MCF 10A (cell line): ENCODE measurements at regions not wholly inside any gene's neighbourhood (a gene's known extent, or its start where the extent isn't known, plus 50 kb on each side); places are given as distances from the start of the nearest gene placed in this dataset.
"Not testable (repeated sequence)": the region's sequence is repeated elsewhere in the genome, so short reads cannot be mapped to it uniquely, and the experiment has no call there.

Experiments
- BruUV-seq: library from RNA; stranded (reverse); fragments of 400-500 nt; replicated peaks from 2 replicates; lab custom pipeline; 2021; lab: Mats Ljungman, UMichigan
- CTCF ChIA-PET: fragments of 300-600 bp; sonication (Branson Sonifier 250); formaldehyde crosslinking; extraction: SDS; loops from one replicate; lab custom pipeline; 2021; ENCODE audit warnings: antibody characterized with exemption, inconsistent platforms; lab: Yijun Ruan, JAX
- POLR2A ChIA-PET: fragments of 300-600, 350-650 bp; sonication (Branson Sonifier 250); formaldehyde crosslinking; extraction: SDS; loops from one replicate; lab custom pipeline; 2020; ENCODE audit warnings: antibody characterized with exemption, inconsistent platforms; lab: Yijun Ruan, JAX
- DNase-seq: peaks from one replicate; pipeline ENCODE4 v3.0.0-alpha.2; 2018; ENCODE audit not compliant: unreplicated experiment
- H3K27ac Mint-ChIP-seq: one replicate; pipeline ENCODE4 v1.8.0; 2022; ENCODE audit warnings: mild to moderate bottlenecking, low read depth, mixed read lengths; ENCODE audit not compliant: unreplicated experiment
- H3K27me3 Mint-ChIP-seq: one replicate; pipeline ENCODE4 v1.8.0; 2022; ENCODE audit warnings: mixed read lengths; ENCODE audit not compliant: insufficient read depth, unreplicated experiment
- H3K36me3 Mint-ChIP-seq: one replicate; pipeline ENCODE4 v1.8.0; 2022; ENCODE audit warnings: mild to moderate bottlenecking, moderate library complexity, mixed read lengths; ENCODE audit not compliant: insufficient read depth, unreplicated experiment
- H3K4me1 Mint-ChIP-seq: one replicate; pipeline ENCODE4 v1.8.0; 2022; ENCODE audit warnings: mixed read lengths; ENCODE audit not compliant: insufficient read depth, unreplicated experiment
- H3K4me3 Mint-ChIP-seq: one replicate; pipeline ENCODE4 v1.8.0; 2022; ENCODE audit warnings: mild to moderate bottlenecking, moderate library complexity, mixed read lengths; ENCODE audit not compliant: unreplicated experiment
- H3K9me3 Mint-ChIP-seq: one replicate; pipeline ENCODE4 v1.8.0; 2022; ENCODE audit warnings: mixed read lengths; ENCODE audit not compliant: unreplicated experiment
- intact Hi-C: fragments of 100-400 bp; cut with micrococcal nuclease; formaldehyde crosslinking; loops from 2 replicates; pipeline ENCODE4 v1.14.1; 2022
- TF ChIP-seq, protein P1 (sequence below): fragments of 200-600 bp; IDR thresholded peaks from one replicate; pipeline ENCODE4 v1.8.0; 2022; ENCODE audit warnings: antibody characterized with exemption, mild to moderate bottlenecking; ENCODE audit not compliant: unreplicated experiment

DNA sequence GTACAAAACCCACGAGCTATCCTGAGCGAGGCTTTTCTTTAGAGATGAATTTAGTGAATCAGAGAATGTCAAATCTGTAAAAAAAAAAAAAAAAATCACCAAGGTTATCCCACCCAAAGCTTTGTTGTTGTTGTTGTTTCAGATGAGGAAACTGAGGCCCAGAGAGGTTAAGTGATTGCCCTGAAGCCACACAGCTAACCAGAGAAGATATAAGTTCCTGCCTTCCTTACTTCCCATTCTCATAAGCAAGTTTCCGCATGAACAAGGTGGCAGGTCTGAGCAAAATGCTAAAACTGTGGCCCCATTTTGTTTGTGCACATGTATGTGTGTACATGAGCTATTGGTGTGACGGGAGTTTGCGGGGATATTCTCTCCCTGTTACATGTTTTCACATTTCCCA, 352.1 kb upstream of the ZFHX3 start:
- Mint-ChIP-seq H3K4me3 (no peak overlapping the region), H3K9me3 (no peaks in the 10 kb centered on the region), H3K4me1 (no peaks in the 10 kb centered on the region), H3K27ac (no peak overlapping the region), H3K36me3 (no peaks in the 10 kb centered on the region), H3K27me3 (peaks cover 48% of the 10 kb centered on the region)
- ChIA-PET POLR2A (no interaction called here), CTCF (interaction anchor here (0.6 to 0.8 kb wide), 4 partner anchors 46 to 789 kb away, joined by 3 to 6 read pairs (median 3); no protein-coding TSS in a partner anchor)
- BruUV-seq, result no TSS peak
- intact Hi-C loops, result no loop called here
- TF ChIP-seq, protein P1, sequence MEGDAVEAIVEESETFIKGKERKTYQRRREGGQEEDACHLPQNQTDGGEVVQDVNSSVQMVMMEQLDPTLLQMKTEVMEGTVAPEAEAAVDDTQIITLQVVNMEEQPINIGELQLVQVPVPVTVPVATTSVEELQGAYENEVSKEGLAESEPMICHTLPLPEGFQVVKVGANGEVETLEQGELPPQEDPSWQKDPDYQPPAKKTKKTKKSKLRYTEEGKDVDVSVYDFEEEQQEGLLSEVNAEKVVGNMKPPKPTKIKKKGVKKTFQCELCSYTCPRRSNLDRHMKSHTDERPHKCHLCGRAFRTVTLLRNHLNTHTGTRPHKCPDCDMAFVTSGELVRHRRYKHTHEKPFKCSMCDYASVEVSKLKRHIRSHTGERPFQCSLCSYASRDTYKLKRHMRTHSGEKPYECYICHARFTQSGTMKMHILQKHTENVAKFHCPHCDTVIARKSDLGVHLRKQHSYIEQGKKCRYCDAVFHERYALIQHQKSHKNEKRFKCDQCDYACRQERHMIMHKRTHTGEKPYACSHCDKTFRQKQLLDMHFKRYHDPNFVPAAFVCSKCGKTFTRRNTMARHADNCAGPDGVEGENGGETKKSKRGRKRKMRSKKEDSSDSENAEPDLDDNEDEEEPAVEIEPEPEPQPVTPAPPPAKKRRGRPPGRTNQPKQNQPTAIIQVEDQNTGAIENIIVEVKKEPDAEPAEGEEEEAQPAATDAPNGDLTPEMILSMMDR, result no peak
- DNase-seq, result no peak

DNA sequence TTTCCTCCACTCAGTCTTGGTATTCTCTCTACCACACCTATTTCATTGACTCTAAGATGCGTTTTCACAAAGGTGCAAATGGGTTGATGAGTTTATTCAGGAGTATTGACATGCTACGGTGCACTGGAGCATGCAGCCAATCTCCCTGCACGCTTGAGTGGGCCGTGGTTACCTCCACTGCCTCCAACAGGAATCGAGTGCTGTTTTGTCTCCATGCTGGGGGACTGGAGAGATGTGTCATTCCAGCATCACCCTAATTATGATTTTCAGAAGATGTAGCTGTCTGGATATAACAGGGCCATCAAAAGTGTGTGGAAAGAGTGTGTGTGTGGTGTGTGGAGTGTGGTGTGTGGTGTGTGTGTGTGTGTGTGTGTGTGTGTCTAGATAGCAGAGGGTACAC, 351.6 kb upstream of the ZFHX3 start:
- no peak for DNase-seq
- Mint-ChIP-seq H3K27me3 (peaks cover 42% of the 10 kb centered on the region), H3K4me1 (no peaks in the 10 kb centered on the region), H3K9me3 (no peaks in the 10 kb centered on the region), H3K4me3 (no peak overlapping the region), H3K27ac (no peak overlapping the region), H3K36me3 (no peaks in the 10 kb centered on the region)
- BruUV-seq, result no TSS peak
- intact Hi-C loops, result no loop called here
- TF ChIP-seq, protein P1, result no peak
- POLR2A ChIA-PET, result no interaction called here
- CTCF ChIA-PET, result interaction anchor here (0.7 to 0.8 kb wide), 2 partner anchors 127 to 789 kb away, joined by 3 to 6 read pairs; no protein-coding TSS in a partner anchor

DNA sequence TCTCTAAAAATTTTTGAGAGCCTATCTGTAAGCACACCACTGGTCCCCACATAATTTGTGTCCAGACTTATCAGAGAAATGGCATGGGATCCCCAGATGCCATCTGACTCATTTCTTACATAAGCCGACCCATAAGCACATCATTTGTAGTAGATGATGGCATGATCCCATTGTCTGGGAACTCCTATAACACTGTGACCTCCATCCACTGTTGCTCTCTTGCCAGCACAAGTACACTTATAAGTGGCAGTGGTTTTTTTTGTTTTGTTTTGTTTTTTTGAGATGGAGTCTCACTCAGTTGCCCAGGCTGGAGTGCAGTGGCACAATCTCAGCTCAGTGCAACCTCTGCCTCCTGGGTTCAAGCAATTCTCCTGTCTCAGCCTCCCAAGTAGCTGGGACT, 350.7 kb upstream of the ZFHX3 start:
- POLR2A ChIA-PET, BruUV-seq, DNase-seq, H3K27ac Mint-ChIP-seq, H3K4me1 Mint-ChIP-seq, H3K4me3 Mint-ChIP-seq, intact Hi-C loops, H3K9me3 Mint-ChIP-seq, CTCF ChIA-PET, H3K36me3 Mint-ChIP-seq: not testable (repeated sequence)
- H3K27me3 Mint-ChIP-seq, result peaks cover 35% of the 10 kb centered on the region

DNA sequence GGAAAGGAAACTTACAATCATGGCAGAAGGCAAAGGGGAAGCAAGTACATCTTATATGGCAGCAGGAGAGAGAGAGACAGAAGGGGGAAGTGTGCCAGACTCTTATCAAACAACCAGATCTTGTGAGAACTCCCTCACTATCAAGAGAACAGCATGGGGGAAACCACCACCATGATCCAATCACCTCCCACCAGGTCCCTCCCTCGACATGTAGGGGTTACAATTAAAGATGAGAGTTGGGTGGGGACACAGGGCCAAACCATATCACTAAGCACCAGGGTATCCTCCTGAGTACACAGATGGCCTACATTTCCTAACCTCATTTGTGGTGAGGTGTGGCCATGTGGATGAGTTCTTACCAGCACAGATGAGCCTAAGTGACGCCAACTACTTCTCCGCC, 348.6 kb upstream of the ZFHX3 start:
- intact Hi-C loops, result no loop called here
- H3K4me1 Mint-ChIP-seq, result no peaks in the 10 kb centered on the region
- TF ChIP-seq, protein P1, result no peak
- CTCF ChIA-PET, result no interaction called here
- DNase-seq, result no peak
- no peaks in the 10 kb centered on the region for H3K9me3 Mint-ChIP-seq
- no peak overlapping the region for H3K4me3 Mint-ChIP-seq
- POLR2A ChIA-PET, result no interaction called here
- no peaks in the 10 kb centered on the region for H3K36me3 Mint-ChIP-seq
- no TSS peak for BruUV-seq
- H3K27me3 Mint-ChIP-seq, result peaks cover 19% of the 10 kb centered on the region
- no peak overlapping the region for H3K27ac Mint-ChIP-seq

DNA sequence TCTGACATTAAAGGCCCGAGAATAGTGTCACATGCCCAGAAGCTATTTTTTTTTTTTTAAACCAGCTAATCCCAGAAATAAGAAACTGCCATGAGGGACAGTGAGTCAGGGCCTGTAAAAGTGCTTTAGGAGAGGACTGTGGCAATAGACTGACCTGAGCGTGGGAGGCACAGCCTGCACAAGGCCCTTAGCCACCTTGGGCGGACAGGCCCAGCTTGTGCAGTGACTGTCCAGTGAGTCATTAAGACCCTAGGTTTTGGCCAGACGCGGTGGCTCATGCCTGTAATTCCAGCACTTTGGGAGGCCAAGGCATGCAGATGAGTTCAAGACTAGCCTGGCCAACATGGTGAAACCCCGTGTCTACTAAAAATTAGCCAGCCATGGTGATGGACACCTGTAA, 343.0 kb upstream of the ZFHX3 start:
- Mint-ChIP-seq H3K27me3 (peaks cover 30% of the 10 kb centered on the region), H3K4me3 (no peak overlapping the region), H3K9me3 (no peaks in the 10 kb centered on the region), H3K4me1 (no peaks in the 10 kb centered on the region), H3K36me3 (no peaks in the 10 kb centered on the region), H3K27ac (no peak overlapping the region)
- DNase-seq, result peak; percentile 71
- intact Hi-C loops, result no loop called here
- ChIA-PET POLR2A (no interaction called here), CTCF (interaction anchor here (0.6 to 0.7 kb wide), 3 partner anchors 99 to 605 kb away, joined by 3 to 5 read pairs (median 3); no protein-coding TSS in a partner anchor)
- TF ChIP-seq, protein P1, result no peak
- no TSS peak for BruUV-seq
